Coronary artery (tissue), 2 donors: ENCODE measurements at regions not wholly inside any gene's neighbourhood (a gene's known extent, or its start where the extent isn't known, plus 50 kb on each side); places are given as distances from the start of the nearest gene placed in this dataset.

Experiments
- DNase-seq: peaks from one replicate; pipeline ENCODE4 v3.0.0-alpha.2; 2017; ENCODE audit warnings: low spot score
- H3K27ac ChIP-seq, 2 donors: fragments of 200-600 bp; sonication (generic); one replicate each; pipeline ENCODE4 v1.5.1; 2016 to 2019
- H3K4me3 ChIP-seq: fragments of 200-600 bp; sonication (generic); 2 replicates; pipeline ENCODE4 v1.5.1; 2016; ENCODE audit warnings: mild to moderate bottlenecking, moderate library complexity
- TF ChIP-seq, protein P1 (sequence below): fragments of 200-600 bp; sonication (generic); IDR thresholded peaks from one replicate; pipeline ENCODE4 v1.5.1; 2019; ENCODE audit warnings: antibody characterized with exemption

DNA sequence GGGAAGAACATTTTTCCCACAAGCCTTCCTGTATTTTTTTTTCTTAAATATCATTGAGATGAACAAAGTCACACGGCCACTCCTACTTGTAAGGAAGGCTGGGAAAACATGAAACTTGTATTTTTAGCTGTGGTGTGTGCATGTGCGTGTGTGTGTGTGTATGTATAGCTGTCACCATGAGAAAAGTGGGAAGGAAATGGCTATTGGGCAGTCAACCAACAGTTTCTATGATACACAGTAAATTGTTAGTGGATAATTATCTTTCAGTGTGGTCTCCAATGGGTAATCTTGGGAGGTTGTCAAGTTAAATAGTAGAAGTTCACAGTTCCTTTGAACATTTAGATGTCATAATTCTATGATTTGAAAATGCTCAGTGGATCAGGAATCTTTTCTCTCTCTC, 132.7 kb upstream of the USP24 start:
- TF ChIP-seq, protein P1, sequence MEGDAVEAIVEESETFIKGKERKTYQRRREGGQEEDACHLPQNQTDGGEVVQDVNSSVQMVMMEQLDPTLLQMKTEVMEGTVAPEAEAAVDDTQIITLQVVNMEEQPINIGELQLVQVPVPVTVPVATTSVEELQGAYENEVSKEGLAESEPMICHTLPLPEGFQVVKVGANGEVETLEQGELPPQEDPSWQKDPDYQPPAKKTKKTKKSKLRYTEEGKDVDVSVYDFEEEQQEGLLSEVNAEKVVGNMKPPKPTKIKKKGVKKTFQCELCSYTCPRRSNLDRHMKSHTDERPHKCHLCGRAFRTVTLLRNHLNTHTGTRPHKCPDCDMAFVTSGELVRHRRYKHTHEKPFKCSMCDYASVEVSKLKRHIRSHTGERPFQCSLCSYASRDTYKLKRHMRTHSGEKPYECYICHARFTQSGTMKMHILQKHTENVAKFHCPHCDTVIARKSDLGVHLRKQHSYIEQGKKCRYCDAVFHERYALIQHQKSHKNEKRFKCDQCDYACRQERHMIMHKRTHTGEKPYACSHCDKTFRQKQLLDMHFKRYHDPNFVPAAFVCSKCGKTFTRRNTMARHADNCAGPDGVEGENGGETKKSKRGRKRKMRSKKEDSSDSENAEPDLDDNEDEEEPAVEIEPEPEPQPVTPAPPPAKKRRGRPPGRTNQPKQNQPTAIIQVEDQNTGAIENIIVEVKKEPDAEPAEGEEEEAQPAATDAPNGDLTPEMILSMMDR = no peak
- DNase-seq = no peak
- H3K27ac ChIP-seq = no peak overlapping the region
- H3K4me3 ChIP-seq = no peak overlapping the region

DNA sequence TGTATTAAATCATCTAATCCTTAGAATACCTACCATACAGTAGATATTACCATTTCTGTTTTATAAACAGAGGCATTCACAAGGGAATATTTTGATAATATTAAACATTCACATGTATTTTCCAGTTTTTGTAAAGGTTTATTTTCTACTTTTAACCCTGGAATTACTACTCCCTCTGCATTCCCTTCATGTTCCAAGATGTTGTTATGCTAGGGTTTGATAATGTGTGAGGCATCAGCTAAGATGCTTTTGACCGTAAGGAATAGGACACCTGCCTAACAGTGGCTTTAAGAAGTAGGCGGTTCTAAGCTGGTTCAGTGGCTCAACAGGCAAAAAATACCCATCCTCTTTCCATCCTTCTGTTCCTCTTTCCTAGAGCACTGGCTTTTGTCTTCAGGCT, 131.9 kb upstream of the USP24 start:
- Histone ChIP-seq H3K4me3 (no peak overlapping the region), H3K27ac (no peak overlapping the region)
- no peak for DNase-seq
- TF ChIP-seq, protein P1 = no peak

DNA sequence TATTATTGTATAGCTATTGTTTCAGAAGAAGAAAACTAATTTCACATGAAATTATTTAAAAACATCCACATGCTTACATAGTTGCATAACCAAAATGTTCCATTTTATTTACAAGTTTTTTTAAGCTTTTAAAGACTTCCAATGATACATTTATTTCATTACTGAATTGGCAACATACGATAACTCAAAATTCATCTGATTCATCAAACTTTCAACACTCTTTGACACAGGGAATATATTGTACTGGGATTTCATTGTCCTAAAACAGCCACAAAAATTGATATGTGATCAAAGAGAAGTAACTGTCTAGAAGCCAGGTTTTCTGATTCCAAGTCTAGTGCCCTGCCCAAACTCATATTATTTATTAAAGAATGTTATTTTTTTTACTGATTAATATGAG, 131.4 kb upstream of the USP24 start:
- no peak overlapping the region for H3K4me3 ChIP-seq
- TF ChIP-seq, protein P1 = no peak
- H3K27ac ChIP-seq = no peak overlapping the region
- DNase-seq = no peak

DNA sequence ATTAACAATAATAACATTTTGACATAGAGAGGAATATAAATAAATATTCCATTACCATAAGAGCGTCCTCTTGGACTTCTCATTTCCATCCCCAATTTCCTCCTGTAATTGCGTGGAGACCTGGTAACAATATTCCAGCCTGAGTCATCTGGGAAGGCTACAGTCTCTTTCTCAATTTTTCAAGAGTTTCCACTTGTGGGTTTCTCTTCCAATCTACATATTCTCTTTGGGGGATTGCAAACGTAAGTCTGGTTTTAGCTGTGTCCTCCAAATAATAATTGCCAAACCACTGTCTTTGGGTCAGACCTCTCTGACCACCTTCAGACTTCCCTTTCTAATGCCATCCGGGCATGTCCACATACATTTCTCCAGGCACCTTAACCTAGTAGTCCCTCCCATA, 124.5 kb upstream of the USP24 start:
- H3K4me3 ChIP-seq = no peak overlapping the region
- no peak overlapping the region for H3K27ac ChIP-seq
- no peak for DNase-seq
- TF ChIP-seq, protein P1 = no peak

DNA sequence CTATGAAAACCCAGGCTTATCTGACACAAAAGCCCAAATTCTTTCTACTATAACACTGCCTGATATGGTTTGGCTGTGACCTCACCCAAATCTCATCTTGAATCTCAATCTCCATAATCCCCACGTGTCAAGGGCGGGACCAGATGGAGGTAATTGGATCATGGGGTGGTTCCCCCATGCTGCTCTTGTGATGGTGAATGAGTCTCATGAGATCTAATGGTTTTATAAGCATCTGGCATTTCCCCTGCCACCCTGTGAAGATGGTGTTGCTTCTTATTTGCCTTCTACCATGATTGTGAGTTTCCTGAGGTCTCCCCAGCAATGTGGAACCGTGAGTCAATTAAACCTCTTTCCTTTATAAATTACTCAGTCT, 123.3 kb upstream of the USP24 start:
- peak; percentile 16 for DNase-seq
- TF ChIP-seq, protein P1 = no peak

DNA sequence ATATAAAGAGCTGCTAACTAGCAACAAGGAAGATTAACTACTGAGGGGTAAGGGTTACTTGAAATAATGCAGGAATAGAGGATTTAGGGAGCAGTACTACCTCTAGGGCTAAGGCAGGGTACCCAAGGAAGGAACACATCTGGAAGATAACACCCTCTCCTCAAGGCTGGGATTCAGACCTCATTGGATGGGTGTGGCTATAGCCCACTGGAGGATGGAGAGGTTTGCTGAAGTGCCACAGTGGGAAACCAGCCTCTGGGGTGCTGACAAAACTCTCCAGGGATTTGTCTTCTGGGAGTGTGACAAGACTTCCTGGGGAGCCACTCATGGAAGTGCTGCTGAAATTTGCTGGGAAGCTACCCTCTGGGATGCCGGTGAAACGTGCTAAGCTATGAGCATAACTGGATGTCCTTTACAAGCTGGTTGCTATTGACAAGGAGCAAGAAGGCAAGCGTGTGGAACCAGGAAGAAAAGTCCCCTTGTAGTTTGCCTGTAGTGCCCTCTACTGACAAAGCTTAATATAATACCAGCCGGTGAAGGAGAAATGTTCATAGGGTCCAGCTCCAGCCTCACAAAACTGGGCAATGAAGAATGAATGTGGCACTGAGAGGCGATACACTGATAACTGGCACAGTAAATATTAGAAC, 122.8 kb upstream of the USP24 start:
- Histone ChIP-seq H3K4me3 (no peak overlapping the region), H3K27ac (no peak overlapping the region)
- TF ChIP-seq, protein P1 = no peak
- peak; percentile 57 for DNase-seq

More for the DNA sequence above, 123.3 kb upstream of the USP24 start:
- no peak overlapping the region for H3K27ac ChIP-seq
- no peak overlapping the region for H3K4me3 ChIP-seq

DNA sequence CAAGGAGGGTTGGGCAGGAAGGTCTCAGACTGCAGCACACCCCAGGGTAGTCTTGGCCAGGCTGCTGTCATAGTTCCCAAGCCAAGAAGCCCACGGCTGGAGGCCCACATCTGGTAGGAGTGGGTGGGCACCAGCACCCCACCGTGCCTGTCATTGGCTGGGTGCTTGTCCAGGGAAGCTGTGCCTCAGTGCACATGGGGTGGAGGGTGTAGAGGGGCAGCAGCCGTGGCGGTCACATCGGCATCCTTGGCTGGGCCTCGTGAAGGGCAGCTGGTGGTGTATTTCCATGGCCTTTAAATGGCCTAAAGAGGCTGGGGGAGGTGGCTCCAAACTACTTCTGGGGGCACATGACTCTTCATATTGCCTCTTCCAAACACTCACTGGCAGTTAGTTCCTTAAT, 119.6 kb upstream of the USP24 start:
- H3K27ac ChIP-seq = no peak overlapping the region
- DNase-seq = no peak
- TF ChIP-seq, protein P1 = no peak
- no peak overlapping the region for H3K4me3 ChIP-seq
